HCT116 (cell line): ENCODE measurements at regions not wholly inside any gene's neighbourhood (a gene's known extent, or its start where the extent isn't known, plus 50 kb on each side); places are given as distances from the start of the nearest gene placed in this dataset.

Experiments used
- ATAC-seq: fragments of 200-7000 bp; cut with Tn5 transposase; 2 replicates; pipeline ENCODE4 v1.9.1; 2020; ENCODE audit warnings: mild to moderate bottlenecking, moderate library complexity
- BruUV-seq: library from RNA; stranded (reverse); fragments of 400-500 nt; replicated peaks from 2 replicates; lab custom pipeline; 2021; lab: Mats Ljungman, UMichigan
- CTCF ChIA-PET: fragments of 300-600 bp; sonication (Branson Sonifier 250); formaldehyde crosslinking; loops from one replicate; lab custom pipeline; 2021; ENCODE audit warnings: antibody characterized with exemption; lab: Charles Lee
- POLR2A ChIA-PET: fragments of 300-600, 350-600 bp; sonication (Branson Sonifier 250); formaldehyde crosslinking; loops from one replicate; lab custom pipeline; 2021; ENCODE audit warnings: antibody characterized with exemption; lab: Charles Lee
- RAD21 ChIA-PET, 2 experiments: fragments of 300-600 bp; sonication (Branson Sonifier 250); formaldehyde crosslinking; loops; one replicate each; lab custom pipeline; 2023; ENCODE audit warnings: low total read pairs in 2 of 2; ENCODE audit not compliant: uncharacterized antibody in 2 of 2, unreplicated experiment in 2 of 2, low non-redundant PET in 1 of 2; lab: Charles Lee
- DNase-seq: peaks from one replicate; pipeline ENCODE4 v3.0.0-alpha.2; 2010; ENCODE audit warnings: low read depth, low spot score
- H2AFZ ChIP-seq: fragments of 200-600 bp; shearing (Covaris generic), sonication (generic); 2 replicates; pipeline ENCODE4 v1.6.1; 2017; ENCODE audit warnings: low read depth, mixed run types, mixed read lengths, antibody characterized with exemption, low read length; ENCODE audit not compliant: poor library complexity, severe bottlenecking
- H3K27ac ChIP-seq: 2 replicates; pipeline ENCODE4 v1.5.1; 2012; ENCODE audit warnings: low read depth, low read length
- H3K27me3 ChIP-seq: fragments of 200-600 bp; sonication (generic); 2 replicates; pipeline ENCODE4 v1.6.1; 2016; ENCODE audit warnings: mixed run types, low read length, mixed read lengths; ENCODE audit not compliant: insufficient read depth
- H3K36me3 ChIP-seq, 2 experiments: fragments of 200-500 bp in 1 of 2; fragments of 200-600 bp in 1 of 2; sonication (Bioruptor generic) in 1 of 2; sonication (generic) in 1 of 2; 2 replicates each; pipeline versions ENCODE4 v1.5.1 to v1.6.1; 2014 to 2016; ENCODE audit warnings: low read length in 2 of 2, inconsistent platforms in 1 of 2, mixed read lengths in 1 of 2, mixed run types in 1 of 2; ENCODE audit not compliant: insufficient read depth in 2 of 2, control insufficient read depth in 1 of 2
- H3K4me1 ChIP-seq, 2 experiments: fragments of 200-600 bp in 1 of 2; sonication (generic) in 1 of 2; 2 replicates each; pipeline versions ENCODE4 v1.5.1 to v1.6.1; 2012 to 2017; ENCODE audit warnings: low read length in 2 of 2, inconsistent platforms in 1 of 2, mild to moderate bottlenecking in 1 of 2, mixed read lengths in 1 of 2, mixed run types in 1 of 2, moderate library complexity in 1 of 2; ENCODE audit not compliant: insufficient read depth in 2 of 2, control insufficient read depth in 1 of 2
- H3K4me2 ChIP-seq: fragments of 200-600 bp; sonication (generic); 2 replicates; pipeline ENCODE4 v1.6.1; 2017; ENCODE audit warnings: mixed run types, low read length, mixed read lengths
- H3K4me3 ChIP-seq, 2 experiments: fragments of 200-600 bp in 1 of 2; sonication (generic) in 1 of 2; replicated peaks in 1 of 2; 2 replicates each; pipeline ENCODE4 v1.5.1; 2011 to 2016; ENCODE audit warnings: low read length in 2 of 2, control low read depth in 1 of 2, low read depth in 1 of 2, mild to moderate bottlenecking in 1 of 2, mixed read lengths in 1 of 2, mixed run types in 1 of 2
- H3K79me2 ChIP-seq: fragments of 200-600 bp; sonication (generic); 2 replicates; pipeline ENCODE4 v1.6.1; 2017; ENCODE audit warnings: mild to moderate bottlenecking, mixed run types, low read length, moderate library complexity, mixed read lengths; ENCODE audit not compliant: insufficient read depth
- H3K9ac ChIP-seq: fragments of 200-600 bp; sonication (generic); 2 replicates; pipeline ENCODE4 v1.6.1; 2016; ENCODE audit warnings: low read length, mixed read lengths
- H3K9me2 ChIP-seq: fragments of 200-600 bp; sonication (generic), shearing (Covaris generic); 2 replicates; pipeline ENCODE4 v1.6.1; 2017; ENCODE audit warnings: mixed run types, mild to moderate bottlenecking, moderate library complexity; ENCODE audit not compliant: insufficient read depth
- H3K9me3 ChIP-seq, 2 experiments: fragments of 200-500 bp in 1 of 2; fragments of 200-600 bp in 1 of 2; sonication (Bioruptor generic) in 1 of 2; sonication (generic) in 1 of 2; 2 replicates each; pipeline ENCODE4 v1.6.1; 2014 to 2017; ENCODE audit warnings: low read length in 2 of 2, mixed read lengths in 2 of 2, inconsistent platforms in 1 of 2, low read depth in 1 of 2, mild to moderate bottlenecking in 1 of 2, mixed run types in 1 of 2, moderate library complexity in 1 of 2; ENCODE audit not compliant: control insufficient read depth in 1 of 2, insufficient read depth in 1 of 2
- H4K20me1 ChIP-seq: fragments of 200-600 bp; sonication (generic), shearing (Covaris generic); 2 replicates; pipeline ENCODE4 v1.6.1; 2017; ENCODE audit warnings: mixed run types, mild to moderate bottlenecking, moderate library complexity; ENCODE audit not compliant: insufficient read depth
- ATF3 ChIP-seq: IDR thresholded peaks from 2 replicates; pipeline ENCODE4 v1.6.1; 2012
- CEBPB ChIP-seq: IDR thresholded peaks from 2 replicates; pipeline ENCODE4 v1.6.1; 2012; ENCODE audit warnings: low read depth
- EGR1 ChIP-seq: IDR thresholded peaks from 2 replicates; pipeline ENCODE4 v1.6.1; 2012; ENCODE audit warnings: low read depth
- EZH2 ChIP-seq: fragments of 200-600 bp; sonication (generic); IDR thresholded peaks from 2 replicates; pipeline ENCODE4 v1.6.1; 2017; ENCODE audit warnings: antibody characterized with exemption, mixed run types
- EZH2phosphoT487 ChIP-seq: fragments of 200-600 bp; IDR thresholded peaks from 2 replicates; pipeline ENCODE4 v1.6.1; 2018; ENCODE audit warnings: antibody characterized with exemption, borderline replicate concordance
- FOSL1 ChIP-seq: IDR thresholded peaks from 2 replicates; pipeline ENCODE4 v1.6.1; 2012; ENCODE audit warnings: low read depth
- MAX ChIP-seq: IDR thresholded peaks from 2 replicates; pipeline ENCODE4 v1.6.1; 2012
- POLR2A ChIP-seq: IDR thresholded peaks from 2 replicates; pipeline ENCODE4 v1.7.0; 2011; ENCODE audit warnings: borderline replicate concordance; ENCODE audit not compliant: insufficient read depth, insufficient read length; ENCODE audit errors: extremely low read depth
- POLR2AphosphoS5 ChIP-seq: IDR thresholded peaks from 2 replicates; pipeline ENCODE4 v1.6.1; 2011; ENCODE audit warnings: mild to moderate bottlenecking, low read depth, low read length, moderate library complexity
- RAD21 ChIP-seq: IDR thresholded peaks from 2 replicates; pipeline ENCODE4 v1.6.1; 2012; ENCODE audit warnings: low read depth, mild to moderate bottlenecking
- SIN3A ChIP-seq: IDR thresholded peaks from 2 replicates; pipeline ENCODE4 v1.6.1; 2012; ENCODE audit warnings: low read depth
- SP1 ChIP-seq: IDR thresholded peaks from 2 replicates; pipeline ENCODE4 v1.6.1; 2012; ENCODE audit warnings: low read depth
- YY1 ChIP-seq: IDR thresholded peaks from 2 replicates; pipeline ENCODE4 v1.6.1; 2011; ENCODE audit warnings: low read length, low read depth, moderate library complexity, mild to moderate bottlenecking; ENCODE audit not compliant: insufficient replicate concordance; ENCODE audit errors: extremely low read depth
- ZFX ChIP-seq: fragments of 450-650 bp; IDR thresholded peaks from 2 replicates; pipeline ENCODE4 v1.6.1; 2017
- intact Hi-C: fragments of 100-400 bp; cut with micrococcal nuclease; formaldehyde crosslinking; loops from 2 replicates; pipeline ENCODE4 v1.10.0; 2022

GRCh38 chr12:17778242-17778641, 311.8 kb downstream of the RERGL start:
- RAD21 ChIA-PET = no interaction called here
- Histone ChIP-seq H3K27ac (no peak overlapping the region), H3K4me2 (no peak overlapping the region), H3K9me2 (no peaks in the 10 kb centered on the region), H3K9ac (no peak overlapping the region), H3K79me2 (no peaks in the 10 kb centered on the region), H3K4me3 (no peak overlapping the region), H4K20me1 (no peaks in the 10 kb centered on the region), H2AFZ (no peak overlapping the region), H3K4me1 (no peaks in the 10 kb centered on the region), H3K9me3 (no peaks in the 10 kb centered on the region), H3K27me3 (no peaks in the 10 kb centered on the region), H3K36me3 (no peaks in the 10 kb centered on the region)
- ATAC-seq (no peak), DNase-seq (no peak)
- intact Hi-C loops = no loop called here
- no peak for TF ChIP-seq ZFX
- TF ChIP-seq EGR1 = no peak
- TF ChIP-seq FOSL1 = no peak
- TF ChIP-seq POLR2AphosphoS5 = no peak
- TF ChIP-seq ATF3 = no peak
- no peak for TF ChIP-seq SIN3A
- no peak for TF ChIP-seq POLR2A
- no peak for TF ChIP-seq MAX
- no TSS peak for BruUV-seq
- POLR2A ChIA-PET = no interaction called here
- CTCF ChIA-PET = no interaction called here

GRCh38 chr12:17763366-17763765, 326.6 kb downstream of the RERGL start:
- Histone ChIP-seq H3K36me3 (no peaks in the 10 kb centered on the region), H3K9me3 (no peaks in the 10 kb centered on the region; a peak in 1 of 4 replicates), H3K9ac (no peak overlapping the region), H4K20me1 (no peaks in the 10 kb centered on the region), H3K27ac (no peak overlapping the region), H3K4me3 (no peak overlapping the region), H3K79me2 (no peaks in the 10 kb centered on the region), H2AFZ (no peak overlapping the region), H3K4me1 (no peaks in the 10 kb centered on the region), H3K27me3 (no peaks in the 10 kb centered on the region), H3K9me2 (no peaks in the 10 kb centered on the region), H3K4me2 (no peak overlapping the region)
- no peak for ATAC-seq
- DNase-seq = no peak
- ChIA-PET CTCF (no interaction called here), POLR2A (no interaction called here), RAD21 (no interaction called here)
- TF ChIP-seq EZH2 (no peak), YY1 (no peak), EGR1 (no peak), CEBPB (no peak), POLR2A (no peak), MAX (no peak), RAD21 (no peak), EZH2phosphoT487 (no peak), SP1 (no peak)
- BruUV-seq = no TSS peak
- intact Hi-C loops = no loop called here
